MM.1S (cell line): ENCODE measurements at regions not wholly inside any gene's neighbourhood (a gene's known extent, or its start where the extent isn't known, plus 50 kb on each side); places are given as distances from the start of the nearest gene placed in this dataset.

Source experiments
- CTCF ChIP-seq: fragments of 300-600 bp; sonication (generic); IDR thresholded peaks from 2 replicates; pipeline ENCODE4 v1.5.1; 2016; ENCODE audit warnings: antibody characterized with exemption, low read length, mixed read lengths
- EZH2 ChIP-seq: fragments of 300-600 bp; sonication (generic); optimal IDR thresholded peaks from 2 replicates; pipeline ENCODE3; 2017; ENCODE audit warnings: low read depth, mild to moderate bottlenecking, antibody characterized with exemption, low read length, mixed read lengths
- EZH2phosphoT487 ChIP-seq: fragments of 300-600 bp; sonication (generic); IDR thresholded peaks from 2 replicates; pipeline ENCODE4 v1.6.1; 2018; ENCODE audit warnings: antibody characterized with exemption, low read length

DNA sequence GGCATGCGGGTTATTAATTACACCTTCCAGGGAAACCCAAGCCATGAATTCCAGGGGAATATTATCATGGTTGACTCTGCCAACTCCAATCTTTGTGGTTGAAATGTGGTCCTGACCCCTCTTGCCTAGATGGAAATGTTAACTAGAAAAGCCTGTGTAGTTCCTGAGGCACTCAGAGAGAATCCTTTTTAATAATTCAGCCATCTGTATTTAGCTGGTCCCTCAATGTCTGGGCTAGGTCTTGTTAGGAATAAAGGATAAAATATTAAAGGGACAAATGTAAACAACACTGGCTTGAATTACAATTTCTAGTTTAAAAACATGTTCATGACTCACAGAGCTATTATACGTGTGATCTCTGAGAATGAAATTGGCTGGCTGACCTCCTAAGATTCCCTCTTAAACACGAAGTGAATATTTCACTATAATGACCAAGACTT, 435.2 kb upstream of the SUCLG2 start:
- no peak for TF ChIP-seq EZH2
- TF ChIP-seq CTCF, result no peak
- no peak for TF ChIP-seq EZH2phosphoT487
